HepG2 (cell line): ENCODE measurements at regions not wholly inside any gene's neighbourhood (a gene's known extent, or its start where the extent isn't known, plus 50 kb on each side); places are given as distances from the start of the nearest gene placed in this dataset.

Source experiments
- ARNTL ChIP-seq: sonication (generic); formaldehyde crosslinking; IDR thresholded peaks from 2 replicates; pipeline ENCODE4 v1.4.0; 2020; ENCODE audit warnings: mild to moderate bottlenecking, missing genetic modification reagents
- BCL6 ChIP-seq: IDR thresholded peaks from 2 replicates; pipeline ENCODE4 v1.6.1; 2016; ENCODE audit warnings: missing genetic modification reagents, missing compliant biosample characterization
- FOXO1 ChIP-seq: sonication (generic); formaldehyde crosslinking; IDR thresholded peaks from 2 replicates; pipeline ENCODE4 v1.4.0; 2020; ENCODE audit warnings: missing genetic modification reagents
- HDAC6 ChIP-seq: fragments of 200-600 bp; sonication (generic); IDR thresholded peaks from 2 replicates; pipeline ENCODE4 v1.7.0; 2017; ENCODE audit warnings: mild to moderate bottlenecking, antibody characterized with exemption, low read length, low read depth
- ISL2 ChIP-seq: sonication (generic); formaldehyde crosslinking; IDR thresholded peaks from 2 replicates; pipeline ENCODE4 v1.5.0; 2020; ENCODE audit warnings: missing genetic modification reagents
- MTF1 ChIP-seq: sonication (generic); formaldehyde crosslinking; IDR thresholded peaks from 2 replicates; pipeline ENCODE4 v1.5.0; 2020; ENCODE audit warnings: missing genetic modification reagents
- MYNN ChIP-seq: sonication (generic); formaldehyde crosslinking; IDR thresholded peaks from 2 replicates; pipeline ENCODE4 v1.4.0; 2020; ENCODE audit warnings: mild to moderate bottlenecking, low read depth, missing genetic modification reagents
- ZNF772 ChIP-seq: sonication (generic); formaldehyde crosslinking; IDR thresholded peaks from 2 replicates; pipeline ENCODE4 v1.5.0; 2020; ENCODE audit warnings: mild to moderate bottlenecking, missing genetic modification reagents
- ZNF773 ChIP-seq: sonication (generic); formaldehyde crosslinking; IDR thresholded peaks from 2 replicates; pipeline ENCODE4 v1.4.0; 2020; ENCODE audit warnings: missing genetic modification reagents, borderline replicate concordance
- ZNF879 ChIP-seq: sonication (generic); formaldehyde crosslinking; IDR thresholded peaks from 2 replicates; pipeline ENCODE4 v1.8.1; 2023; ENCODE audit warnings: missing genetic modification reagents
- TF ChIP-seq, protein P1 (sequence below): sonication (generic); formaldehyde crosslinking; IDR thresholded peaks from 2 replicates; pipeline ENCODE4 v1.4.0; 2020; ENCODE audit warnings: missing genetic modification reagents, borderline replicate concordance
- TF ChIP-seq, protein P2 (sequence below), 2 experiments: sonication (generic) in 1 of 2; formaldehyde crosslinking in 1 of 2; IDR thresholded peaks; 2 replicates each; pipeline versions ENCODE4 v1.4.0 to v1.6.1; 2016 to 2020; ENCODE audit warnings: borderline replicate concordance in 1 of 2, low read depth in 1 of 2, mild to moderate bottlenecking in 1 of 2, missing genetic modification reagents in 1 of 2
- TF ChIP-seq, protein P3 (sequence below): sonication (generic); formaldehyde crosslinking; IDR thresholded peaks from 2 replicates; pipeline ENCODE4 v1.4.0; 2020; ENCODE audit warnings: missing genetic modification reagents
- TF ChIP-seq, protein P4 (sequence below): sonication (generic); formaldehyde crosslinking; IDR thresholded peaks from 2 replicates; pipeline ENCODE4 v1.5.1; 2020; ENCODE audit warnings: missing genetic modification reagents, mild to moderate bottlenecking, borderline replicate concordance

DNA sequence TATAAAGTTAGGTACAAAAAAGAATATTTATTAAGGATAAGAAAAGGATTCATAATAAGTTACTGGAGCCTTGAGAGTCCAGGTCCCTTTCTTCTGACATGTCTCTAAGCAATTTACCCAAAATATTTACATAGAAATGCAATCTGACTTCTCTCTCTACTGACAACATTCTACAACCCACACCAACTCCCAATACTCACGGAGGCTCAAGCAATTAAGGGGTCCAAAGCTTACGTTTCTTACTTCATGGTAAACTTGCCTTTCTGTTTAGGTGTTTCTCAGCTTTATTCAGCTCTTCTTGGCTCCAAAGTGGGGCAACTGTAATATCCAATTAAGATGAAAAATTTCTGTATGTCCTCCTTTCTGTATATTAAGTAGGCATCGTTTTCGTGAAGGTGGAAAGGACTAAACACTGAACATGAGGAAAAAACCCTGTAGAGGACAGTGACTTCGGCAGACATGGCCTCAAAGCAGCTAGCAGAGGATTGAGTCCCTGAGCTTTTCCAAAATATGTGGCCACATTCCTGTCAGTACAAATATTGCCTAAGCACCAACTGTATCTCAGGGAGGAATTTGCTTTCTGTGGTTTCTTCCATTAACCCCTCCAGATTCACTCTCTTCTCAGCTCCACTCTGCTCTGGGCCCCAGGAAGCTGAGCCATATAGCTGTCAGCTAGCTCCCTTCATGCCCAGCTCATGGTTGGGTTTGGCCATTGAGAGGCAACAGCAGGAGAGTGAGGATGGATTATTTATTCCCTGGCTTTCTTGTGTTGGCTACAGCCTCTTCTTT lies 67.9 kb upstream of the GLS start (continued):
- TF ChIP-seq, protein P1, sequence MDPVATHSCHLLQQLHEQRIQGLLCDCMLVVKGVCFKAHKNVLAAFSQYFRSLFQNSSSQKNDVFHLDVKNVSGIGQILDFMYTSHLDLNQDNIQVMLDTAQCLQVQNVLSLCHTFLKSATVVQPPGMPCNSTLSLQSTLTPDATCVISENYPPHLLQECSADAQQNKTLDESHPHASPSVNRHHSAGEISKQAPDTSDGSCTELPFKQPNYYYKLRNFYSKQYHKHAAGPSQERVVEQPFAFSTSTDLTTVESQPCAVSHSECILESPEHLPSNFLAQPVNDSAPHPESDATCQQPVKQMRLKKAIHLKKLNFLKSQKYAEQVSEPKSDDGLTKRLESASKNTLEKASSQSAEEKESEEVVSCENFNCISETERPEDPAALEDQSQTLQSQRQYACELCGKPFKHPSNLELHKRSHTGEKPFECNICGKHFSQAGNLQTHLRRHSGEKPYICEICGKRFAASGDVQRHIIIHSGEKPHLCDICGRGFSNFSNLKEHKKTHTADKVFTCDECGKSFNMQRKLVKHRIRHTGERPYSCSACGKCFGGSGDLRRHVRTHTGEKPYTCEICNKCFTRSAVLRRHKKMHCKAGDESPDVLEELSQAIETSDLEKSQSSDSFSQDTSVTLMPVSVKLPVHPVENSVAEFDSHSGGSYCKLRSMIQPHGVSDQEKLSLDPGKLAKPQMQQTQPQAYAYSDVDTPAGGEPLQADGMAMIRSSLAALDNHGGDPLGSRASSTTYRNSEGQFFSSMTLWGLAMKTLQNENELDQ (CRISPR knock-in tag) = peak; percentile 17; the same call in 1 of the 2 replicates
- TF ChIP-seq ISL2 (CRISPR knock-in tag) (peak; percentile 72), ZNF772 (CRISPR knock-in tag) (no peak), BCL6 (peak; percentile 72), ARNTL (CRISPR knock-in tag) (0 out of 2 replicates have a peak, but pooled peaks have one; percentile 30), MYNN (CRISPR knock-in tag) (no peak), HDAC6 (no peak), FOXO1 (CRISPR knock-in tag) (peak; percentile 43; the same call in 1 of the 2 replicates), ZNF773 (CRISPR knock-in tag) (no peak), MTF1 (CRISPR knock-in tag) (no peak), ZNF879 (CRISPR knock-in tag) (no peak)
- TF ChIP-seq, protein P2, sequence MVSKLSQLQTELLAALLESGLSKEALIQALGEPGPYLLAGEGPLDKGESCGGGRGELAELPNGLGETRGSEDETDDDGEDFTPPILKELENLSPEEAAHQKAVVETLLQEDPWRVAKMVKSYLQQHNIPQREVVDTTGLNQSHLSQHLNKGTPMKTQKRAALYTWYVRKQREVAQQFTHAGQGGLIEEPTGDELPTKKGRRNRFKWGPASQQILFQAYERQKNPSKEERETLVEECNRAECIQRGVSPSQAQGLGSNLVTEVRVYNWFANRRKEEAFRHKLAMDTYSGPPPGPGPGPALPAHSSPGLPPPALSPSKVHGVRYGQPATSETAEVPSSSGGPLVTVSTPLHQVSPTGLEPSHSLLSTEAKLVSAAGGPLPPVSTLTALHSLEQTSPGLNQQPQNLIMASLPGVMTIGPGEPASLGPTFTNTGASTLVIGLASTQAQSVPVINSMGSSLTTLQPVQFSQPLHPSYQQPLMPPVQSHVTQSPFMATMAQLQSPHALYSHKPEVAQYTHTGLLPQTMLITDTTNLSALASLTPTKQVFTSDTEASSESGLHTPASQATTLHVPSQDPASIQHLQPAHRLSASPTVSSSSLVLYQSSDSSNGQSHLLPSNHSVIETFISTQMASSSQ (IDR thresholded peaks at IDR 0.05; ENCODE audit: low read depth) = no peak; the same call in 1 of the 2 replicates
- TF ChIP-seq, protein P2 (CRISPR knock-in tag; IDR thresholded peaks at IDR 0.05; ENCODE audit: borderline replicate concordance) = no peak
- TF ChIP-seq, protein P3, sequence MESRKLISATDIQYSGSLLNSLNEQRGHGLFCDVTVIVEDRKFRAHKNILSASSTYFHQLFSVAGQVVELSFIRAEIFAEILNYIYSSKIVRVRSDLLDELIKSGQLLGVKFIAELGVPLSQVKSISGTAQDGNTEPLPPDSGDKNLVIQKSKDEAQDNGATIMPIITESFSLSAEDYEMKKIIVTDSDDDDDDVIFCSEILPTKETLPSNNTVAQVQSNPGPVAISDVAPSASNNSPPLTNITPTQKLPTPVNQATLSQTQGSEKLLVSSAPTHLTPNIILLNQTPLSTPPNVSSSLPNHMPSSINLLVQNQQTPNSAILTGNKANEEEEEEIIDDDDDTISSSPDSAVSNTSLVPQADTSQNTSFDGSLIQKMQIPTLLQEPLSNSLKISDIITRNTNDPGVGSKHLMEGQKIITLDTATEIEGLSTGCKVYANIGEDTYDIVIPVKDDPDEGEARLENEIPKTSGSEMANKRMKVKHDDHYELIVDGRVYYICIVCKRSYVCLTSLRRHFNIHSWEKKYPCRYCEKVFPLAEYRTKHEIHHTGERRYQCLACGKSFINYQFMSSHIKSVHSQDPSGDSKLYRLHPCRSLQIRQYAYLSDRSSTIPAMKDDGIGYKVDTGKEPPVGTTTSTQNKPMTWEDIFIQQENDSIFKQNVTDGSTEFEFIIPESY (CRISPR knock-in tag) = 0 out of 2 replicates have a peak, but pooled peaks have one; percentile 14
- TF ChIP-seq, protein P4, sequence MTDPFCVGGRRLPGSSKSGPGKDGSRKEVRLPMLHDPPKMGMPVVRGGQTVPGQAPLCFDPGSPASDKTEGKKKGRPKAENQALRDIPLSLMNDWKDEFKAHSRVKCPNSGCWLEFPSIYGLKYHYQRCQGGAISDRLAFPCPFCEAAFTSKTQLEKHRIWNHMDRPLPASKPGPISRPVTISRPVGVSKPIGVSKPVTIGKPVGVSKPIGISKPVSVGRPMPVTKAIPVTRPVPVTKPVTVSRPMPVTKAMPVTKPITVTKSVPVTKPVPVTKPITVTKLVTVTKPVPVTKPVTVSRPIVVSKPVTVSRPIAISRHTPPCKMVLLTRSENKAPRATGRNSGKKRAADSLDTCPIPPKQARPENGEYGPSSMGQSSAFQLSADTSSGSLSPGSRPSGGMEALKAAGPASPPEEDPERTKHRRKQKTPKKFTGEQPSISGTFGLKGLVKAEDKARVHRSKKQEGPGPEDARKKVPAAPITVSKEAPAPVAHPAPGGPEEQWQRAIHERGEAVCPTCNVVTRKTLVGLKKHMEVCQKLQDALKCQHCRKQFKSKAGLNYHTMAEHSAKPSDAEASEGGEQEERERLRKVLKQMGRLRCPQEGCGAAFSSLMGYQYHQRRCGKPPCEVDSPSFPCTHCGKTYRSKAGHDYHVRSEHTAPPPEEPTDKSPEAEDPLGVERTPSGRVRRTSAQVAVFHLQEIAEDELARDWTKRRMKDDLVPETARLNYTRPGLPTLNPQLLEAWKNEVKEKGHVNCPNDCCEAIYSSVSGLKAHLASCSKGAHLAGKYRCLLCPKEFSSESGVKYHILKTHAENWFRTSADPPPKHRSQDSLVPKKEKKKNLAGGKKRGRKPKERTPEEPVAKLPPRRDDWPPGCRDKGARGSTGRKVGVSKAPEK (CRISPR knock-in tag) = no peak
